ENCODE measurements at regions not wholly inside any gene's neighbourhood (a gene's known extent, or its start where the extent isn't known, plus 50 kb on each side); places are given as distances from the start of the nearest gene placed in this dataset.

GRCh38 chr4:157888281-157888680 lies 284.5 kb downstream of the GASK1B start:
- Histone ChIP-seq H3K27me3 (ENCODE audit: control insufficient read depth in 1 of 2, insufficient read depth in 2 of 2, low read length in 2 of 2) (no peaks in the 10 kb centered on the region), H3K36me3 (ENCODE audit: insufficient read depth, low read length) (no peaks in the 10 kb centered on the region), H3K4me3 (ENCODE audit: low read length) (no peak overlapping the region), H3K9me3 (ENCODE audit: control insufficient read depth in 1 of 2, insufficient read depth in 1 of 2, low read length in 2 of 2) (no peaks in the 10 kb centered on the region), H3K4me1 (ENCODE audit: insufficient read depth, low read length) (no peaks in the 10 kb centered on the region), H3K27ac (ENCODE audit: low read depth in 1 of 2, low read length in 2 of 2) (no peak overlapping the region)
- no peak overlapping the region for H3K27ac Mint-ChIP-seq
- H3K9me3 Mint-ChIP-seq, result no peaks in the 10 kb centered on the region
- ChIA-PET CTCF (no interaction called here), POLR2A (no interaction called here)
- H3K4me1 Mint-ChIP-seq (ENCODE audit: low read depth), result no peaks in the 10 kb centered on the region
- ATAC-seq (ENCODE audit: poor library complexity), result no peak
- DNase-seq, result no peak
- no peak overlapping the region for H3K4me3 Mint-ChIP-seq
- H3K27me3 Mint-ChIP-seq, result no peaks in the 10 kb centered on the region
- no peaks in the 10 kb centered on the region for H3K36me3 Mint-ChIP-seq (ENCODE audit: low read depth)
- intact Hi-C loops (cut with DNase I, micrococcal nuclease), result no loop called here
- TF ChIP-seq, protein P1, sequence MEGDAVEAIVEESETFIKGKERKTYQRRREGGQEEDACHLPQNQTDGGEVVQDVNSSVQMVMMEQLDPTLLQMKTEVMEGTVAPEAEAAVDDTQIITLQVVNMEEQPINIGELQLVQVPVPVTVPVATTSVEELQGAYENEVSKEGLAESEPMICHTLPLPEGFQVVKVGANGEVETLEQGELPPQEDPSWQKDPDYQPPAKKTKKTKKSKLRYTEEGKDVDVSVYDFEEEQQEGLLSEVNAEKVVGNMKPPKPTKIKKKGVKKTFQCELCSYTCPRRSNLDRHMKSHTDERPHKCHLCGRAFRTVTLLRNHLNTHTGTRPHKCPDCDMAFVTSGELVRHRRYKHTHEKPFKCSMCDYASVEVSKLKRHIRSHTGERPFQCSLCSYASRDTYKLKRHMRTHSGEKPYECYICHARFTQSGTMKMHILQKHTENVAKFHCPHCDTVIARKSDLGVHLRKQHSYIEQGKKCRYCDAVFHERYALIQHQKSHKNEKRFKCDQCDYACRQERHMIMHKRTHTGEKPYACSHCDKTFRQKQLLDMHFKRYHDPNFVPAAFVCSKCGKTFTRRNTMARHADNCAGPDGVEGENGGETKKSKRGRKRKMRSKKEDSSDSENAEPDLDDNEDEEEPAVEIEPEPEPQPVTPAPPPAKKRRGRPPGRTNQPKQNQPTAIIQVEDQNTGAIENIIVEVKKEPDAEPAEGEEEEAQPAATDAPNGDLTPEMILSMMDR (IDR thresholded peaks at IDR 0.05), result no peak

GRCh38 chr4:157887316-157887715 lies 285.5 kb downstream of the GASK1B start:
- no peak overlapping the region for H3K4me3 Mint-ChIP-seq
- H3K27me3 Mint-ChIP-seq, result no peaks in the 10 kb centered on the region
- TF ChIP-seq, protein P1 (IDR thresholded peaks at IDR 0.05), result no peak
- no peaks in the 10 kb centered on the region for H3K9me3 ChIP-seq (ENCODE audit: control insufficient read depth in 1 of 2, insufficient read depth in 1 of 2, low read length in 2 of 2)
- no peak overlapping the region for H3K27ac ChIP-seq (ENCODE audit: low read depth in 1 of 2, low read length in 2 of 2)
- H3K9me3 Mint-ChIP-seq, result no peaks in the 10 kb centered on the region
- ChIA-PET CTCF (no interaction called here), POLR2A (no interaction called here)
- no peaks in the 10 kb centered on the region for H3K4me1 ChIP-seq (ENCODE audit: insufficient read depth, low read length)
- H3K27ac Mint-ChIP-seq, result no peak overlapping the region
- H3K27me3 ChIP-seq (ENCODE audit: control insufficient read depth in 1 of 2, insufficient read depth in 2 of 2, low read length in 2 of 2), result no peaks in the 10 kb centered on the region
- H3K4me1 Mint-ChIP-seq (ENCODE audit: low read depth), result no peaks in the 10 kb centered on the region
- no peak overlapping the region for H3K4me3 ChIP-seq (ENCODE audit: low read length)
- no peaks in the 10 kb centered on the region for H3K36me3 Mint-ChIP-seq (ENCODE audit: low read depth)
- DNase-seq (no peak), ATAC-seq (ENCODE audit: poor library complexity) (no peak)
- H3K36me3 ChIP-seq (ENCODE audit: insufficient read depth, low read length), result no peaks in the 10 kb centered on the region
- intact Hi-C loops (cut with DNase I, micrococcal nuclease), result no loop called here

DNA sequence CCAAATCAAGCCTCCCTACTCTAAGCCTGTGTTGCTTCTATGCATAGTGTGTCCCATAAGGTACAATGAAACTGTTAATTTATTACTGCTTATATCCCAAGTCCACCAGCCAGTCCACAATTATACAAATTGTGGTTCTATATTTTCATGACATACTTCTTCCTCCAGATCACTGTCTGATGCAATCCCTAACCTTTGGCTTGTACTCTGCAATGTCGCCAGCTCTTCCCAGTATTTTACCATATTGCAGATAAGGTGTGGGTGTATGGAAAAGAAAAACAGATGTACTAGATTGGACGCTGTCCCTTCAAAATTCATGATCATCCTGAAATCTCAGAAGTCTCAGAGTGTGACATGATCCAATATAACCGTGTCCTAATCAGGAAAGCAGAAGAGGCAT lies 286.2 kb downstream of the GASK1B start:
- Histone ChIP-seq H3K27me3 (ENCODE audit: control insufficient read depth in 1 of 2, insufficient read depth in 2 of 2, low read length in 2 of 2) (no peaks in the 10 kb centered on the region), H3K9me3 (ENCODE audit: control insufficient read depth in 1 of 2, insufficient read depth in 1 of 2, low read length in 2 of 2) (no peaks in the 10 kb centered on the region), H3K27ac (ENCODE audit: low read depth in 1 of 2, low read length in 2 of 2) (no peak overlapping the region), H3K4me3 (ENCODE audit: low read length) (no peak overlapping the region), H3K4me1 (ENCODE audit: insufficient read depth, low read length) (no peaks in the 10 kb centered on the region), H3K36me3 (ENCODE audit: insufficient read depth, low read length) (no peaks in the 10 kb centered on the region)
- ChIA-PET CTCF (no interaction called here), POLR2A (no interaction called here)
- DNase-seq (no peak), ATAC-seq (ENCODE audit: poor library complexity) (no peak)
- H3K4me3 Mint-ChIP-seq, result no peak overlapping the region
- H3K36me3 Mint-ChIP-seq (ENCODE audit: low read depth), result no peaks in the 10 kb centered on the region
- TF ChIP-seq, protein P1 (IDR thresholded peaks at IDR 0.05), result no peak
- intact Hi-C loops (cut with DNase I, micrococcal nuclease), result no loop called here
- no peaks in the 10 kb centered on the region for H3K9me3 Mint-ChIP-seq
- no peak overlapping the region for H3K27ac Mint-ChIP-seq
- H3K27me3 Mint-ChIP-seq, result no peaks in the 10 kb centered on the region
- H3K4me1 Mint-ChIP-seq (ENCODE audit: low read depth), result no peaks in the 10 kb centered on the region
